ENCODE measurements at regions not wholly inside any gene's neighbourhood (a gene's known extent, or its start where the extent isn't known, plus 50 kb on each side); places are given as distances from the start of the nearest gene placed in this dataset.

DNA sequence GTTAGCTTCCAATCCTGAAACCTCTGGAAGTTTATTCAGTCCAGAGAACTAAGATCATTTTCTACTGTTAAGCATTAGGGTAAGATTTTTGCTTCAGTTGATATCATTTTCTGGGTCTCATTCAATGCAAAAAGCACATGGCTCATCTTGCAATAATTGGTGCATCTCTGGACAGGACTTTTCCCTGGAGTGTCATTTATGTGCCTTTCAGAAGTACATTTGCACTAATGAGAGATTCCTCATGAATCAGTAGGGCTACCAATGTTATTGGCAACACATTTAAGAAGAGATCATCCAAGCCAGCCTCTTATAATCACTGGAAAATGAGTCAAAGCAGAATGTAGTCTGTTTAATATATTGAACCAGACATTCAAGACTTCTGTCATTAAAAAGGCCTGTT, 224.2 kb upstream of the CHRNA7 start:
- no peak for DNase-seq (ENCODE audit: low read depth, low spot score)
- no peak overlapping the region for H3K4me3 ChIP-seq (replicated peaks in 1 of 3; ENCODE audit: insufficient read depth in 1 of 3, low read depth in 1 of 3, low read length in 3 of 3)
- H3K27me3 ChIP-seq (ENCODE audit: control insufficient read depth in 2 of 2, insufficient read depth in 2 of 2, low read length in 2 of 2): no peaks in the 10 kb centered on the region
- H3K27ac ChIP-seq (ENCODE audit: insufficient read depth, low read depth, low read length): no peak overlapping the region
- no peak for FAIRE-seq
- TF ChIP-seq CTCF (IDR thresholded peaks at IDR 0.05; ENCODE audit: extremely low read depth in 1 of 2, insufficient read depth in 1 of 2, low read depth in 1 of 2, low read length in 2 of 2): no peak
- H3K9me3 ChIP-seq (replicated peaks; ENCODE audit: control insufficient read depth, insufficient read depth, low read length): no peaks in the 10 kb centered on the region
- no TSS peak for BruUV-seq (replicated peaks)
- no peak overlapping the region for H3K4me2 ChIP-seq (ENCODE audit: insufficient read depth, low read length)
- no peak overlapping the region for H2AFZ ChIP-seq (ENCODE audit: low read depth, low read length)
- H4K20me1 ChIP-seq (replicated peaks; ENCODE audit: control insufficient read depth, extremely low read depth, insufficient read depth, low read length): no peaks in the 10 kb centered on the region
- dilution Hi-C loops (cut with MboI; ENCODE audit: extremely low pct_ligation_motif_present, low sequenced_read_pairs) (no loop called here), intact Hi-C loops (cut with micrococcal nuclease) (no loop called here)
- ChIA-PET POLR2A (no interaction called here), CTCF (no interaction called here)
- no peak overlapping the region for H3K9ac ChIP-seq (replicated peaks; ENCODE audit: extremely low read depth, insufficient read depth, low read length)
- H3K9me1 ChIP-seq (replicated peaks; ENCODE audit: control insufficient read depth, extremely low read depth, insufficient read depth, low read length): no peaks in the 10 kb centered on the region
- H3K79me2 ChIP-seq (ENCODE audit: control insufficient read depth, insufficient read depth, low read length): no peaks in the 10 kb centered on the region
- no peaks in the 10 kb centered on the region for H3K4me1 ChIP-seq (ENCODE audit: control insufficient read depth, extremely low read depth, insufficient read depth, low read length)
- no peaks in the 10 kb centered on the region for H3K36me3 ChIP-seq (ENCODE audit: control insufficient read depth in 2 of 2, extremely low read depth in 1 of 2, insufficient read depth in 2 of 2, low read length in 2 of 2)

- intact Hi-C loops (cut with micrococcal nuclease): no loop called here
- no TSS peak for BruUV-seq (replicated peaks)
- dilution Hi-C loops (cut with MboI; ENCODE audit: extremely low pct_ligation_motif_present, low sequenced_read_pairs): no loop called here
- no peak for DNase-seq (ENCODE audit: low read depth, low spot score)
- Histone ChIP-seq H3K79me2 (ENCODE audit: control insufficient read depth, insufficient read depth, low read length) (no peaks in the 10 kb centered on the region), H3K9me3 (replicated peaks; ENCODE audit: control insufficient read depth, insufficient read depth, low read length) (no peaks in the 10 kb centered on the region), H3K9ac (replicated peaks; ENCODE audit: extremely low read depth, insufficient read depth, low read length) (no peak overlapping the region), H3K27ac (ENCODE audit: insufficient read depth, low read depth, low read length) (no peak overlapping the region), H3K9me1 (replicated peaks; ENCODE audit: control insufficient read depth, extremely low read depth, insufficient read depth, low read length) (no peaks in the 10 kb centered on the region), H3K4me1 (ENCODE audit: control insufficient read depth, extremely low read depth, insufficient read depth, low read length) (no peaks in the 10 kb centered on the region), H3K4me2 (ENCODE audit: insufficient read depth, low read length) (no peak overlapping the region), H3K4me3 (replicated peaks in 1 of 3; ENCODE audit: insufficient read depth in 1 of 3, low read depth in 1 of 3, low read length in 3 of 3) (no peak overlapping the region), H4K20me1 (replicated peaks; ENCODE audit: control insufficient read depth, extremely low read depth, insufficient read depth, low read length) (no peaks in the 10 kb centered on the region), H3K36me3 (ENCODE audit: control insufficient read depth in 2 of 2, extremely low read depth in 1 of 2, insufficient read depth in 2 of 2, low read length in 2 of 2) (no peaks in the 10 kb centered on the region), H2AFZ (ENCODE audit: low read depth, low read length) (no peak overlapping the region), H3K27me3 (ENCODE audit: control insufficient read depth in 2 of 2, insufficient read depth in 2 of 2, low read length in 2 of 2) (no peaks in the 10 kb centered on the region)
- ChIA-PET POLR2A (no interaction called here), CTCF (no interaction called here)
- TF ChIP-seq CTCF (IDR thresholded peaks at IDR 0.05; ENCODE audit: extremely low read depth in 1 of 2, insufficient read depth in 1 of 2, low read depth in 1 of 2, low read length in 2 of 2) (no peak), POLR2AphosphoS5 (IDR thresholded peaks at IDR 0.05; ENCODE audit: insufficient read depth, low read depth, low read length) (no peak), GATA2 (IDR thresholded peaks at IDR 0.05; ENCODE audit: insufficient read depth, insufficient read length, low read depth, low read length) (no peak), FOS (IDR thresholded peaks at IDR 0.05; ENCODE audit: borderline replicate concordance, insufficient read depth, low read length) (no peak), POLR2A (IDR thresholded peaks at IDR 0.05; ENCODE audit: low read depth, low read length) (no peak), JUN (IDR thresholded peaks at IDR 0.05; ENCODE audit: borderline replicate concordance, insufficient read depth, insufficient read length, low read depth) (no peak), EZH2 (IDR thresholded peaks at IDR 0.05; ENCODE audit: borderline replicate concordance, low read depth, low read length, severe bottlenecking) (no peak), MYC (IDR thresholded peaks at IDR 0.05; ENCODE audit: low read depth, low read length) (no peak)
- TF ChIP-seq, protein P1, sequence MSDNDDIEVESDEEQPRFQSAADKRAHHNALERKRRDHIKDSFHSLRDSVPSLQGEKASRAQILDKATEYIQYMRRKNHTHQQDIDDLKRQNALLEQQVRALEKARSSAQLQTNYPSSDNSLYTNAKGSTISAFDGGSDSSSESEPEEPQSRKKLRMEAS (IDR thresholded peaks at IDR 0.05; ENCODE audit: insufficient read depth, insufficient read length): no peak
- FAIRE-seq: no peak
Observed at GRCh38 chr15:31811641-31812040, 218.7 kb upstream of the CHRNA7 start.

Measured in endothelial cell of umbilical vein (primary cell).